ENCODE measurements at regions not wholly inside any gene's neighbourhood (a gene's known extent, or its start where the extent isn't known, plus 50 kb on each side); places are given as distances from the start of the nearest gene placed in this dataset.

- Histone ChIP-seq H3K4me3 (ENCODE audit: low read length) (no peak overlapping the region), H2AFZ (ENCODE audit: low read length) (no peak overlapping the region), H3F3A (ENCODE audit: low read length, unreplicated experiment) (no peaks in the 10 kb centered on the region), H3K9me2 (replicated peaks; ENCODE audit: low read length) (no peaks in the 10 kb centered on the region), H3K9ac (ENCODE audit: low read length) (no peak overlapping the region), H3K36me3 (ENCODE audit: low read depth, low read length) (no peaks in the 10 kb centered on the region), H3K27me3 (ENCODE audit: low read length) (no peaks in the 10 kb centered on the region), H4K20me1 (ENCODE audit: low read length) (no peaks in the 10 kb centered on the region), H3K9me3 (ENCODE audit: low read length) (no peaks in the 10 kb centered on the region), H3K79me2 (ENCODE audit: low read length) (no peaks in the 10 kb centered on the region), H3K27ac (ENCODE audit: low read length) (no peak overlapping the region), H3K4me2 (ENCODE audit: low read length) (no peak overlapping the region), H3K4me1 (ENCODE audit: insufficient read depth, low read length) (no peaks in the 10 kb centered on the region)
- TF ChIP-seq CTCF (conservative IDR thresholded peaks at IDR 0.05; ENCODE audit: low read depth, low read length) (no peak), EZH2 (IDR thresholded peaks at IDR 0.05; ENCODE audit: low read length, unreplicated experiment) (no peak), EZH2phosphoT487 (IDR thresholded peaks at IDR 0.05; ENCODE audit: borderline replicate concordance, low read length) (no peak)
- ATAC-seq (no peak), DNase-seq (no peak)
- ChIA-PET POLR2A (ENCODE audit: unreplicated experiment) (no interaction called here), CTCF (no interaction called here)
- intact Hi-C loops (cut with micrococcal nuclease), result no loop called here
- BruUV-seq (replicated peaks), result no TSS peak
Measured at GRCh38 chr4:161203865-161204264, 959.9 kb downstream of the FSTL5 start.

GRCh38 chr4:161197912-161198311 lies 965.9 kb downstream of the FSTL5 start:
- Histone ChIP-seq H3K9me2 (replicated peaks; ENCODE audit: low read length) (no peaks in the 10 kb centered on the region), H3K27me3 (ENCODE audit: low read length) (no peaks in the 10 kb centered on the region), H3K4me1 (ENCODE audit: insufficient read depth, low read length) (no peaks in the 10 kb centered on the region), H4K20me1 (ENCODE audit: low read length) (no peaks in the 10 kb centered on the region), H3K27ac (ENCODE audit: low read length) (no peak overlapping the region), H3K4me2 (ENCODE audit: low read length) (no peak overlapping the region), H3K9ac (ENCODE audit: low read length) (no peak overlapping the region), H3K79me2 (ENCODE audit: low read length) (no peaks in the 10 kb centered on the region), H3K4me3 (ENCODE audit: low read length) (no peak overlapping the region), H3K36me3 (ENCODE audit: low read depth, low read length) (no peaks in the 10 kb centered on the region), H2AFZ (ENCODE audit: low read length) (no peak overlapping the region), H3F3A (ENCODE audit: low read length, unreplicated experiment) (no peaks in the 10 kb centered on the region), H3K9me3 (ENCODE audit: low read length) (no peaks in the 10 kb centered on the region)
- BruUV-seq (replicated peaks), result no TSS peak
- DNase-seq, result no peak
- no peak for ATAC-seq
- ChIA-PET CTCF (no interaction called here), POLR2A (ENCODE audit: unreplicated experiment) (no interaction called here)
- TF ChIP-seq EZH2 (IDR thresholded peaks at IDR 0.05; ENCODE audit: low read length, unreplicated experiment) (no peak), CTCF (conservative IDR thresholded peaks at IDR 0.05; ENCODE audit: low read depth, low read length) (no peak), EZH2phosphoT487 (IDR thresholded peaks at IDR 0.05; ENCODE audit: borderline replicate concordance, low read length) (no peak)
- intact Hi-C loops (cut with micrococcal nuclease), result no loop called here

GRCh38 chr4:161197474-161197873 lies 966.3 kb downstream of the FSTL5 start:
- POLR2A ChIA-PET (ENCODE audit: unreplicated experiment), result no interaction called here
- TF ChIP-seq EZH2phosphoT487 (IDR thresholded peaks at IDR 0.05; ENCODE audit: borderline replicate concordance, low read length), result no peak
- TF ChIP-seq EZH2 (IDR thresholded peaks at IDR 0.05; ENCODE audit: low read length, unreplicated experiment), result no peak
- TF ChIP-seq CTCF (conservative IDR thresholded peaks at IDR 0.05; ENCODE audit: low read depth, low read length), result no peak
- Histone ChIP-seq H3K27me3 (ENCODE audit: low read length) (no peaks in the 10 kb centered on the region), H3K9me2 (replicated peaks; ENCODE audit: low read length) (no peaks in the 10 kb centered on the region), H3K27ac (ENCODE audit: low read length) (no peak overlapping the region), H3F3A (ENCODE audit: low read length, unreplicated experiment) (no peaks in the 10 kb centered on the region), H3K4me3 (ENCODE audit: low read length) (no peak overlapping the region), H4K20me1 (ENCODE audit: low read length) (no peaks in the 10 kb centered on the region), H3K9ac (ENCODE audit: low read length) (no peak overlapping the region), H3K9me3 (ENCODE audit: low read length) (no peaks in the 10 kb centered on the region), H3K4me1 (ENCODE audit: insufficient read depth, low read length) (no peaks in the 10 kb centered on the region), H3K4me2 (ENCODE audit: low read length) (no peak overlapping the region), H3K36me3 (ENCODE audit: low read depth, low read length) (no peaks in the 10 kb centered on the region), H3K79me2 (ENCODE audit: low read length) (no peaks in the 10 kb centered on the region), H2AFZ (ENCODE audit: low read length) (no peak overlapping the region)
- ATAC-seq (no peak), DNase-seq (no peak)
- CTCF ChIA-PET, result no interaction called here
- intact Hi-C loops (cut with micrococcal nuclease), result no loop called here
- no TSS peak for BruUV-seq (replicated peaks)

All from PC-3 (cell line).